Nephron progenitor cell (in vitro differentiated cells): ENCODE measurements at regions not wholly inside any gene's neighbourhood (a gene's known extent, or its start where the extent isn't known, plus 50 kb on each side); places are given as distances from the start of the nearest gene placed in this dataset.

Experiments
- DNase-seq: peaks from one replicate; pipeline ENCODE4 v3.0.0; 2021
- H3K27ac Mint-ChIP-seq: 2 replicates; pipeline ENCODE4 v1.8.0; 2021; ENCODE audit warnings: mild to moderate bottlenecking, moderate library complexity, mixed read lengths
- H3K27me3 Mint-ChIP-seq: 2 replicates; pipeline ENCODE4 v1.8.0; 2021; ENCODE audit warnings: mild to moderate bottlenecking, low read depth, mixed read lengths; ENCODE audit not compliant: poor library complexity
- H3K36me3 Mint-ChIP-seq: 2 replicates; pipeline ENCODE4 v1.8.0; 2021; ENCODE audit warnings: low read depth, mixed read lengths
- H3K4me1 Mint-ChIP-seq: 2 replicates; pipeline ENCODE4 v1.8.0; 2021; ENCODE audit warnings: mixed read lengths
- H3K4me3 Mint-ChIP-seq: 2 replicates; pipeline ENCODE4 v1.8.0; 2021; ENCODE audit warnings: mild to moderate bottlenecking, moderate library complexity, mixed read lengths
- H3K9me3 Mint-ChIP-seq: 2 replicates; pipeline ENCODE4 v1.8.0; 2021; ENCODE audit warnings: mild to moderate bottlenecking, moderate library complexity, mixed read lengths
- TF ChIP-seq, protein P1 (sequence below): fragments of 200-600 bp; sonication (generic); IDR thresholded peaks from 2 replicates; pipeline ENCODE4 v1.5.0; 2021; ENCODE audit warnings: antibody characterized with exemption

DNA sequence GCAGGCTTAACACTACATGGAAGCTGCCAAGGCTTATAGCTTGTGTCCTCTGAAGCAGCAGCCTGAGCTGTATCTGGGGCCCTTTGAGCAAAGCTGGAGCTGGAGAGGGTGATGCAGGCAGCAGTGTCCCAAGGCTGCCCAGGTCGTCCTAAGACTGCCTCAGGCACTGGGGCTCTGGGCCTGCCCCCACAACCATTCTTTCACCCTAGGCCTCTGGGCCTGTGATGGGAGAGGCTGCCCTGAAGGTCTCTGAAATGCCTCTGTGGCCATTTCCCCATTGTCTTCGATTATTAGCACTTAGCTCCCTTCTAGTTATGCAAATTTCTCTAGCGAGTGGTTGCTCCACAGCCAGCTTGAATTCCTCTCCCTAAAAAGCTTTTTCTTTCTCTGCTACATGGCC, 142.0 kb downstream of the LRIG2 start:
- TF ChIP-seq, protein P1, sequence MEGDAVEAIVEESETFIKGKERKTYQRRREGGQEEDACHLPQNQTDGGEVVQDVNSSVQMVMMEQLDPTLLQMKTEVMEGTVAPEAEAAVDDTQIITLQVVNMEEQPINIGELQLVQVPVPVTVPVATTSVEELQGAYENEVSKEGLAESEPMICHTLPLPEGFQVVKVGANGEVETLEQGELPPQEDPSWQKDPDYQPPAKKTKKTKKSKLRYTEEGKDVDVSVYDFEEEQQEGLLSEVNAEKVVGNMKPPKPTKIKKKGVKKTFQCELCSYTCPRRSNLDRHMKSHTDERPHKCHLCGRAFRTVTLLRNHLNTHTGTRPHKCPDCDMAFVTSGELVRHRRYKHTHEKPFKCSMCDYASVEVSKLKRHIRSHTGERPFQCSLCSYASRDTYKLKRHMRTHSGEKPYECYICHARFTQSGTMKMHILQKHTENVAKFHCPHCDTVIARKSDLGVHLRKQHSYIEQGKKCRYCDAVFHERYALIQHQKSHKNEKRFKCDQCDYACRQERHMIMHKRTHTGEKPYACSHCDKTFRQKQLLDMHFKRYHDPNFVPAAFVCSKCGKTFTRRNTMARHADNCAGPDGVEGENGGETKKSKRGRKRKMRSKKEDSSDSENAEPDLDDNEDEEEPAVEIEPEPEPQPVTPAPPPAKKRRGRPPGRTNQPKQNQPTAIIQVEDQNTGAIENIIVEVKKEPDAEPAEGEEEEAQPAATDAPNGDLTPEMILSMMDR: no peak
- H3K4me1 Mint-ChIP-seq: peaks cover 16% of the 10 kb centered on the region
- DNase-seq: no peak
- H3K27me3 Mint-ChIP-seq: peaks cover 8% of the 10 kb centered on the region
- peaks cover 21% of the 10 kb centered on the region for H3K9me3 Mint-ChIP-seq
- H3K27ac Mint-ChIP-seq: no peak overlapping the region
- H3K4me3 Mint-ChIP-seq: no peak overlapping the region
- H3K36me3 Mint-ChIP-seq: no peaks in the 10 kb centered on the region

DNA sequence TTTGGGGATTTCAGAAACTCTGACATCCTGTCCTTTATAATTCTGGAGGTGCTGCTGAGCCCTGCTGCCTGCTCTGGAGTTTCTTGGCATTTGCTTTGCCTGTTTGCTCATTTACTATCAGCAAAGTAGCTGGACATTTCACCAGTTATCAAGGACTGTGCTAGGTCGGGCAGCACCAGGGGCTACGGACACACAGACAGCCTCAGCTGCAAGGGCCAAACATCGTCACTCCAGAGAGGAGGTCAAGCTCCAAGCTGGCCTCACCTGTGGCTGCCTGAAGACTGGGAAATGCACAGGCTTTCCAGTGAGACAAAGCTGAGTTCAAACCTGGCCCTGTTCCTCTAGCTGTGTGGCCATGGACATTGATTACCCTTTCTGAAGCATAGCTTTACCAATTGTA, 143.7 kb downstream of the LRIG2 start:
- no peak for DNase-seq
- TF ChIP-seq, protein P1: no peak
- peaks cover 3% of the 10 kb centered on the region for H3K27me3 Mint-ChIP-seq
- no peaks in the 10 kb centered on the region for H3K36me3 Mint-ChIP-seq
- H3K9me3 Mint-ChIP-seq: peaks cover 21% of the 10 kb centered on the region
- no peak overlapping the region for H3K27ac Mint-ChIP-seq
- H3K4me3 Mint-ChIP-seq: no peak overlapping the region
- H3K4me1 Mint-ChIP-seq: peaks cover 11% of the 10 kb centered on the region

DNA sequence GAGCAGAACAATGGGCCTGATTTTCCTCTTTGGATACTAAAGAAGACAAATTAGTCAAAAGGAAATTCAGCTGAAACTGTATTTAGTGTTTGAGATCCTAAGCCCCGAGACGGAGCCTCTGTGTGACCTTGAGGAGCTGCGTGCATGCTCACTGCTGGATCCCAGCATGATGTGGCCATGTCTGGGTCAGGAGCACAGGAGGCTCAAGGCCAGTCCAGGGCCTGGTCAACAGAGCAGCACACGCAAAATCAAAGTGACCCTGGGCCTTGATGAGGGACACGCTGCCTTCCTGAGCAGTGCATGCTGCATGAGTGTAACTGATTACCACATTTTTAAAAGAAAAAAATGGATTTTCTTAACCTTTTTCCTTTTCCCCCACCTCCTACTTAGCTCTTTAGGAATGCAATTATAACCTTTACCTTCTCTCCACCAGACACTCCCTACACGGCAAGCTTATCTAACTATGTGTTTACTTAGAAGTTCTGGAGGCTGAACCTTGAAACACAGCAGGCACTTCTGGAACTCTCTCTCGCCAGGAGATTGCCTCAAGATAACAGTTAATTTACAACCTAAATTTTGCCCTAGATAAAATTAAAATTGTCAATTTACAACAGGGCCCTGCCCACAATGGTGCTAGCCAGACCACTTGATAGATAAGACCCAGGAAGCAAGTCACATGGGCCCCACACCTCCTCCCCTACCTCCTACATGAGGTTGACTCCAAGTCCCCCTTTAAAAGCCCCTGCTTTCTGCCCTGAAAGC, 144.6 kb downstream of the LRIG2 start:
- peak overlapping the region; percentile 44 for H3K27ac Mint-ChIP-seq
- H3K27me3 Mint-ChIP-seq: no peaks in the 10 kb centered on the region

DNA sequence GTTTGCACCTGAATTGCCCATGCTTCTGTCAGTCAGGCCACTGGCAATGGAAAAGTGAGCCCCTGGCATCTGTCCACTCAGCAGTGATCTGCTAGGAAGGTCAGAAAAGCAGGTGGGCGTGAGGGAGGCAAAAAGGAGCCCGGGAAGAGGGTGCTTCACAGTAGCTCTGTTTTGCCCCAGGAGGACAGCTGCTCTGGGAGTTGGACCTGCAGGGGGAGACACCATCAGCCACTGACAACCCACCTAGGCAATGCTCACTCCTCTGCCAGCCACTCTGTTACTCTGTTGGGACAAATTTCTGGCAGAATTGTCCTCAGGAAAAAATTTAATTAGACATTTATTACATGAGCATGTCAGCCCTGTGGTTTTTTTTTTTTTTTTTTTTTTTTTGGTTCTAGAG, 146.4 kb downstream of the LRIG2 start:
- Mint-ChIP-seq H3K4me1 (peaks cover 14% of the 10 kb centered on the region), H3K36me3 (no peaks in the 10 kb centered on the region), H3K27ac (peak overlapping the region; percentile 8), H3K9me3 (peaks cover 12% of the 10 kb centered on the region), H3K4me3 (no peak overlapping the region), H3K27me3 (no peaks in the 10 kb centered on the region)
- TF ChIP-seq, protein P1: no peak
- no peak for DNase-seq

More for the DNA sequence above, 144.6 kb downstream of the LRIG2 start:
- TF ChIP-seq, protein P1: no peak
- H3K4me3 Mint-ChIP-seq: no peak overlapping the region
- no peak for DNase-seq
- H3K36me3 Mint-ChIP-seq: no peaks in the 10 kb centered on the region
- H3K9me3 Mint-ChIP-seq: peaks cover 21% of the 10 kb centered on the region
- peaks cover 9% of the 10 kb centered on the region for H3K4me1 Mint-ChIP-seq

DNA sequence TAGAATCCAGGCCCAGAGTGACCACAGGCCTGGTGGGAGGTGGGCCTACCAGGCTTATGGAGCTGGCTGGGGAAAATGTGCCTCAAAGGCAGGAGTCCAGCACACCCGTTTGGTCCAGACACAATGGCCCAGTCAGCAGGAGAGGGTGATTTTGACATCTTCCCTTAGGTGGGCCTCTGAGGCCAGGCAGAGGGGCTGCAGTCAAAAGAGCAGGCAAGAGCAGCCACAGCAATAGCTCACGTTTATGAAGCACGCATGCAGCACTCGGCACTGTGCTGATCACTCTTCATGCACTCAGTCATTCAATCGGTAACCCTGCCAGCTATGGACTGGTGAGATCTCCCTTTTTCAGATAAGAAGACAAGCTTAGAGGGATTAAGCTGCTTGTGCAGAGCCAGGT, 146.8 kb downstream of the LRIG2 start:
- H3K36me3 Mint-ChIP-seq: no peaks in the 10 kb centered on the region
- no peak for DNase-seq
- no peaks in the 10 kb centered on the region for H3K27me3 Mint-ChIP-seq
- peaks cover 14% of the 10 kb centered on the region for H3K4me1 Mint-ChIP-seq
- TF ChIP-seq, protein P1: no peak
- no peak overlapping the region for H3K27ac Mint-ChIP-seq
- no peak overlapping the region for H3K4me3 Mint-ChIP-seq
- peaks cover 11% of the 10 kb centered on the region for H3K9me3 Mint-ChIP-seq

DNA sequence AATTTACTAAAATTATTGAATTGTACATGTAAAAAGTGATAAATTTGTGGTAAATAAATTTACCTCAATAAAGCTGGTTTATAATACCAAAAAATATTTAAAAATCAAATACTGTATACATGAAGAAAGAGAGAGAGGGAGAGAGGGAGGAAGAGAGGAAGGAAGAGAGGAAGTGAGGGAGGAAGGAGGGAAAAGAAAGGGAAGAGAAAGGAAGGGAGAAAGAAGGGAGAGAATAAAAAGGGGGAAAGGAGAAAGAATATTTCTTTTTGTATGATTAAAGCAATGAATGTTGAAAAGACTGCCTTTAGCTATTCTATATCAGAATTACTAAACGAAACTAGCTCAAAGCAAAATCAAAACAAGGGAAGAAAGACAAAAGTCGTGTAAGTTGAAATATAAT, 150.0 kb downstream of the LRIG2 start:
- Mint-ChIP-seq H3K36me3 (no peaks in the 10 kb centered on the region), H3K9me3 (no peaks in the 10 kb centered on the region), H3K4me1 (peaks cover 8% of the 10 kb centered on the region), H3K27ac (no peak overlapping the region), H3K4me3 (no peak overlapping the region), H3K27me3 (no peaks in the 10 kb centered on the region)
- DNase-seq: no peak
- TF ChIP-seq, protein P1: no peak
